Keratinocyte (primary cell): ENCODE measurements at regions not wholly inside any gene's neighbourhood (a gene's known extent, or its start where the extent isn't known, plus 50 kb on each side); places are given as distances from the start of the nearest gene placed in this dataset.

Source experiments
- DNase-seq: peaks from one replicate; pipeline ENCODE4 v3.0.0-alpha.2; 2011; ENCODE audit warnings: low read depth, missing footprints, low spot score
- FAIRE-seq: peaks from 2 replicates; lab custom pipeline; 2011; peaks lifted over from hg19 to GRCh38; lab: Jason Lieb, UNC
- H2AFZ ChIP-seq: 2 replicates; pipeline ENCODE4 v1.6.0; 2012; ENCODE audit warnings: low read length, control low read depth, inconsistent platforms; ENCODE audit not compliant: control insufficient read depth
- H3K27ac ChIP-seq: 2 replicates; pipeline ENCODE4 v1.5.1; 2011; ENCODE audit warnings: low read length; ENCODE audit not compliant: control insufficient read depth, insufficient read depth
- H3K27me3 ChIP-seq: 3 replicates; pipeline ENCODE4 v1.6.0; 2011; ENCODE audit warnings: low read length; ENCODE audit not compliant: control insufficient read depth, insufficient read depth; ENCODE audit errors: extremely low read depth
- H3K36me3 ChIP-seq, 2 experiments: 2 replicates in 1 of 2; 3 replicates in 1 of 2; pipeline ENCODE4 v1.5.1; 2011; ENCODE audit warnings: low read length in 2 of 2, mild to moderate bottlenecking in 1 of 2; ENCODE audit not compliant: control insufficient read depth in 2 of 2, insufficient read depth in 2 of 2; ENCODE audit errors: extremely low read depth in 1 of 2
- H3K4me1 ChIP-seq: 3 replicates; pipeline ENCODE4 v1.5.1; 2011; ENCODE audit warnings: low read length; ENCODE audit not compliant: control insufficient read depth, insufficient read depth; ENCODE audit errors: extremely low read depth
- H3K4me2 ChIP-seq: 3 replicates; pipeline ENCODE4 v1.6.0; 2011; ENCODE audit warnings: low read depth, low read length; ENCODE audit not compliant: control insufficient read depth, insufficient read depth; ENCODE audit errors: extremely low read depth
- H3K4me3 ChIP-seq, 3 experiments: fragments of 200-600 bp in 1 of 3; sonication (generic) in 1 of 3; 2 replicates in 2 of 3; 3 replicates in 1 of 3; pipeline ENCODE4 v1.5.1; 2011 to 2016; ENCODE audit warnings: low read length in 3 of 3, mild to moderate bottlenecking in 3 of 3, control low read depth in 2 of 3, inconsistent platforms in 1 of 3, low read depth in 1 of 3, mixed read lengths in 1 of 3, mixed run types in 1 of 3, moderate library complexity in 1 of 3; ENCODE audit not compliant: control insufficient read depth in 2 of 3, insufficient read depth in 2 of 3; ENCODE audit errors: extremely low read depth in 1 of 3
- H3K79me2 ChIP-seq: 2 replicates; pipeline ENCODE4 v1.6.0; 2012; ENCODE audit warnings: low read length; ENCODE audit not compliant: control insufficient read depth, insufficient read depth
- H3K9ac ChIP-seq: 3 replicates; pipeline ENCODE4 v1.6.0; 2011; ENCODE audit warnings: low read length; ENCODE audit not compliant: control insufficient read depth, insufficient read depth; ENCODE audit errors: extremely low read depth
- H3K9me1 ChIP-seq: 3 replicates; pipeline ENCODE4 v1.6.0; 2011; ENCODE audit warnings: low read length; ENCODE audit not compliant: control insufficient read depth, insufficient read depth; ENCODE audit errors: extremely low read depth
- H3K9me3 ChIP-seq: 2 replicates; pipeline ENCODE4 v1.5.1; 2012; ENCODE audit warnings: low read depth, low read length; ENCODE audit not compliant: control insufficient read depth
- H4K20me1 ChIP-seq: 3 replicates; pipeline ENCODE4 v1.6.0; 2011; ENCODE audit warnings: low read length; ENCODE audit not compliant: control insufficient read depth, insufficient read depth; ENCODE audit errors: extremely low read depth
- CTCF ChIP-seq, 3 experiments: IDR thresholded peaks in 1 of 3; conservative IDR thresholded peaks in 1 of 3; optimal IDR thresholded peaks in 1 of 3; 2 replicates in 2 of 3; 3 replicates in 1 of 3; pipeline versions ENCODE3 to v1.5.1; 2011; ENCODE audit warnings: low read length in 3 of 3, mild to moderate bottlenecking in 3 of 3, moderate library complexity in 2 of 3, control low read depth in 1 of 3, inconsistent platforms in 1 of 3; ENCODE audit not compliant: insufficient read depth in 2 of 3; ENCODE audit errors: extremely low read depth in 1 of 3
- EZH2 ChIP-seq: IDR thresholded peaks from one replicate; pipeline ENCODE4 v1.6.1; 2012; ENCODE audit warnings: inconsistent platforms, mild to moderate bottlenecking, low read length, moderate library complexity
- dilution Hi-C: fragments of 300-500 bp; cut with MboI; formaldehyde crosslinking; loops from one replicate; pipeline ENCODE4 v1.7.0; 2020; ENCODE audit warnings: low sequenced_read_pairs; ENCODE audit not compliant: extremely low pct_ligation_motif_present

GRCh38 chr7:15853832-15854470, 167.5 kb upstream of the MEOX2 start:
- Histone ChIP-seq H3K79me2 (no peaks in the 10 kb centered on the region), H3K9me3 (no peaks in the 10 kb centered on the region), H3K36me3 (no peaks in the 10 kb centered on the region), H3K9me1 (no peaks in the 10 kb centered on the region), H3K27me3 (no peaks in the 10 kb centered on the region), H3K4me3 (no peak overlapping the region), H3K4me2 (no peak overlapping the region), H3K27ac (no peak overlapping the region), H4K20me1 (no peaks in the 10 kb centered on the region), H3K9ac (no peak overlapping the region), H2AFZ (no peak overlapping the region), H3K4me1 (no peaks in the 10 kb centered on the region)
- dilution Hi-C loops = no loop called here
- FAIRE-seq (no peak), DNase-seq (no peak)
- TF ChIP-seq CTCF (optimal IDR thresholded peaks at IDR 0.05 in 1 of 3, IDR thresholded peaks at IDR 0.05 in 1 of 3, conservative IDR thresholded peaks at IDR 0.05 in 1 of 3; ENCODE audit: extremely low read depth in 1 of 3, insufficient read depth in 2 of 3, low read length in 3 of 3) = no peak
- TF ChIP-seq EZH2 = no peak

GRCh38 chr7:15851201-15851600, 164.7 kb upstream of the MEOX2 start:
- no peaks in the 10 kb centered on the region for H3K4me1 ChIP-seq
- no peaks in the 10 kb centered on the region for H3K9me3 ChIP-seq
- TF ChIP-seq EZH2 (no peak), CTCF (optimal IDR thresholded peaks at IDR 0.05 in 1 of 3, IDR thresholded peaks at IDR 0.05 in 1 of 3, conservative IDR thresholded peaks at IDR 0.05 in 1 of 3; ENCODE audit: extremely low read depth in 1 of 3, insufficient read depth in 2 of 3, low read length in 3 of 3) (no peak)
- no peak overlapping the region for H3K4me2 ChIP-seq
- no peaks in the 10 kb centered on the region for H3K9me1 ChIP-seq
- no peaks in the 10 kb centered on the region for H3K79me2 ChIP-seq
- H3K9ac ChIP-seq = no peak overlapping the region
- no peaks in the 10 kb centered on the region for H4K20me1 ChIP-seq
- no peaks in the 10 kb centered on the region for H3K36me3 ChIP-seq
- DNase-seq (no peak), FAIRE-seq (no peak)
- no peaks in the 10 kb centered on the region for H3K27me3 ChIP-seq
- no peak overlapping the region for H3K4me3 ChIP-seq
- dilution Hi-C loops = no loop called here
- no peak overlapping the region for H3K27ac ChIP-seq
- H2AFZ ChIP-seq = no peak overlapping the region
